HG03045 (cell line): ENCODE measurements at regions not wholly inside any gene's neighbourhood (a gene's known extent, or its start where the extent isn't known, plus 50 kb on each side); places are given as distances from the start of the nearest gene placed in this dataset.
"Not testable (repeated sequence)": the region's sequence is repeated elsewhere in the genome, so short reads cannot be mapped to it uniquely, and the experiment has no call there.

ENCODE experiments used
- ATAC-seq: cut with Tn5 transposase; IDR thresholded peaks from one replicate; pipeline ENCODE4 v1.9.1; 2021; ENCODE audit warnings: mild to moderate bottlenecking, moderate library complexity; ENCODE audit not compliant: unreplicated experiment

GRCh38 chr11:37298173-37298572 is 700.1 kb upstream of the RAG2 start:
- ATAC-seq, result no peak

GRCh38 chr11:37286890-37287289 is 688.9 kb upstream of the RAG2 start:
- ATAC-seq, result no peak

GRCh38 chr11:37282367-37282766 is 684.3 kb upstream of the RAG2 start:
- ATAC-seq, result no peak

GRCh38 chr11:37280200-37280599 is 682.2 kb upstream of the RAG2 start:
- no peak for ATAC-seq

- no peak for ATAC-seq
Observed at GRCh38 chr11:37277896-37278465, 679.9 kb upstream of the RAG2 start.

GRCh38 chr11:37264783-37265182 is 666.7 kb upstream of the RAG2 start:
- no peak for ATAC-seq

GRCh38 chr11:37264060-37264459 is 666.0 kb upstream of the RAG2 start:
- no peak for ATAC-seq

GRCh38 chr11:37263467-37263866 is 665.4 kb upstream of the RAG2 start:
- not testable (repeated sequence) for ATAC-seq

- ATAC-seq, result no peak
Observed at GRCh38 chr11:37259734-37260133, 661.7 kb upstream of the RAG2 start.

- no peak for ATAC-seq
Observed at GRCh38 chr11:37248145-37248544, 650.1 kb upstream of the RAG2 start.

GRCh38 chr11:37246092-37246491 is 648.1 kb upstream of the RAG2 start:
- ATAC-seq, result not testable (repeated sequence)

- ATAC-seq, result no peak
Observed at GRCh38 chr11:37230865-37231264, 632.8 kb upstream of the RAG2 start.

GRCh38 chr11:37223962-37224361 is 625.9 kb upstream of the RAG2 start:
- no peak for ATAC-seq

GRCh38 chr11:37203006-37203405 is 605.0 kb upstream of the RAG2 start:
- ATAC-seq, result no peak

GRCh38 chr11:37199082-37199481 is 601.0 kb upstream of the RAG2 start:
- ATAC-seq, result no peak

GRCh38 chr11:37184326-37184725 is 586.3 kb upstream of the RAG2 start:
- ATAC-seq, result no peak

- ATAC-seq, result no peak
Observed at GRCh38 chr11:37182031-37182430, 584.0 kb upstream of the RAG2 start.

- no peak for ATAC-seq
Observed at GRCh38 chr11:37177721-37178120, 579.7 kb upstream of the RAG2 start.

GRCh38 chr11:37171451-37171850 is 573.4 kb upstream of the RAG2 start:
- no peak for ATAC-seq

GRCh38 chr11:37170311-37170710 is 572.3 kb upstream of the RAG2 start:
- ATAC-seq, result no peak

- not testable (repeated sequence) for ATAC-seq
Observed at GRCh38 chr11:37145434-37145833, 547.4 kb upstream of the RAG2 start.

GRCh38 chr11:37142591-37142990 is 544.6 kb upstream of the RAG2 start:
- no peak for ATAC-seq

GRCh38 chr11:37141707-37142106 is 543.7 kb upstream of the RAG2 start:
- no peak for ATAC-seq
